Calu3 (cell line): ENCODE measurements at regions not wholly inside any gene's neighbourhood (a gene's known extent, or its start where the extent isn't known, plus 50 kb on each side); places are given as distances from the start of the nearest gene placed in this dataset.

Experiments used
- BruUV-seq: library from RNA; stranded (reverse); fragments of 400-500 nt; replicated peaks from 2 replicates; lab custom pipeline; 2021; lab: Mats Ljungman, UMichigan
- CTCF ChIA-PET: fragments of 300-600 bp; sonication (Branson Sonifier 250); formaldehyde crosslinking; loops from one replicate; lab custom pipeline; 2022; ENCODE audit warnings: antibody characterized with exemption; lab: Charles Lee
- DNase-seq: peaks from one replicate; pipeline ENCODE4 v3.0.0; 2022
- H3K27ac Mint-ChIP-seq: one replicate; pipeline ENCODE4 v1.8.0; 2022; ENCODE audit warnings: mixed read lengths; ENCODE audit not compliant: unreplicated experiment
- H3K27me3 Mint-ChIP-seq: one replicate; pipeline ENCODE4 v1.8.0; 2022; ENCODE audit warnings: mixed read lengths; ENCODE audit not compliant: unreplicated experiment
- H3K36me3 Mint-ChIP-seq: one replicate; pipeline ENCODE4 v1.8.0; 2022; ENCODE audit warnings: mild to moderate bottlenecking, moderate library complexity, mixed read lengths; ENCODE audit not compliant: insufficient read depth, unreplicated experiment
- H3K4me1 Mint-ChIP-seq: one replicate; pipeline ENCODE4 v1.8.0; 2022; ENCODE audit warnings: mild to moderate bottlenecking, low read depth, mixed read lengths; ENCODE audit not compliant: unreplicated experiment
- H3K4me3 Mint-ChIP-seq: one replicate; pipeline ENCODE4 v1.8.0; 2022; ENCODE audit warnings: mild to moderate bottlenecking, low read depth, moderate library complexity, mixed read lengths; ENCODE audit not compliant: unreplicated experiment
- H3K9me3 Mint-ChIP-seq: one replicate; pipeline ENCODE4 v1.8.0; 2022; ENCODE audit warnings: low read depth, mixed read lengths; ENCODE audit not compliant: unreplicated experiment
- intact Hi-C: fragments of 100-400 bp; cut with micrococcal nuclease; formaldehyde crosslinking; loops from one replicate; pipeline ENCODE4 v1.10.0; 2022; ENCODE audit not compliant: unreplicated experiment
- TF ChIP-seq, protein P1 (sequence below): fragments of 200-600 bp; IDR thresholded peaks from one replicate; pipeline ENCODE4 v1.8.0; 2022; ENCODE audit warnings: antibody characterized with exemption; ENCODE audit not compliant: unreplicated experiment

DNA sequence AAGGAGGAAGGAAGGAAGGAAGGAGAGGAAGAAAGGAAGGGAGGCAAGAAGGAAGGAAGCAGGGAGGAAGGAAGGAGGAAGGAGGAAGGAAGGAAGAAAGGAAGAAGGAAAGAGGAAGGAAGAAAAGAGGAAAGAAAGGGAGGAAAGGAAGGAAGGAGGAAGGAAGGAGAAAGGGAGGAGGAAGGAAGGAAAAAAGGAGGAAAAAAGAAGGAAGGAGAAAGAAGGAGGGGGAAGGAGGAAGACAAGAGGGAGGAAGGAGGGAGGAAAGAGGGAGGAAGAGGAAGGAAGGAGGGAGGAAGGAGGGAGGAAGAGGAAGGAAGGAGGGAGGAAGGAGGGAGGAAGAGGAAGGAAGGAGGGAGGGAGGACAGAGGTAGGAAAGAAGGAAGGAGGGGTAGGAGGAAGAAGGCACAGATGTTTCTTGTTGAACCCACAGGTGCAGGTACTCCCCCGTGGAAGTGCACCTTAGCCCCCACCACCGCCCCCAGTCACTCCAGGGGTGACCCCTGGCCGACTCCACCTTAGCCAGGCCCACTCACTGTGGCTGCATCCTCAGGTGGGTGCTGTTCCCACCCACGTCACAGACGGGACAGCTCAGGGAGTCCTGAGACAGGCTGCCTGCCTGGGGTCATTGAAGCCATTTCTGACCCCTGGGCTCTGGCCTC, 57.9 kb upstream of the TTC34 start:
- TF ChIP-seq, protein P1, sequence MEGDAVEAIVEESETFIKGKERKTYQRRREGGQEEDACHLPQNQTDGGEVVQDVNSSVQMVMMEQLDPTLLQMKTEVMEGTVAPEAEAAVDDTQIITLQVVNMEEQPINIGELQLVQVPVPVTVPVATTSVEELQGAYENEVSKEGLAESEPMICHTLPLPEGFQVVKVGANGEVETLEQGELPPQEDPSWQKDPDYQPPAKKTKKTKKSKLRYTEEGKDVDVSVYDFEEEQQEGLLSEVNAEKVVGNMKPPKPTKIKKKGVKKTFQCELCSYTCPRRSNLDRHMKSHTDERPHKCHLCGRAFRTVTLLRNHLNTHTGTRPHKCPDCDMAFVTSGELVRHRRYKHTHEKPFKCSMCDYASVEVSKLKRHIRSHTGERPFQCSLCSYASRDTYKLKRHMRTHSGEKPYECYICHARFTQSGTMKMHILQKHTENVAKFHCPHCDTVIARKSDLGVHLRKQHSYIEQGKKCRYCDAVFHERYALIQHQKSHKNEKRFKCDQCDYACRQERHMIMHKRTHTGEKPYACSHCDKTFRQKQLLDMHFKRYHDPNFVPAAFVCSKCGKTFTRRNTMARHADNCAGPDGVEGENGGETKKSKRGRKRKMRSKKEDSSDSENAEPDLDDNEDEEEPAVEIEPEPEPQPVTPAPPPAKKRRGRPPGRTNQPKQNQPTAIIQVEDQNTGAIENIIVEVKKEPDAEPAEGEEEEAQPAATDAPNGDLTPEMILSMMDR: no peak
- H3K27me3 Mint-ChIP-seq: peaks cover 37% of the 10 kb centered on the region
- BruUV-seq: no TSS peak
- intact Hi-C loops: no loop called here
- H3K36me3 Mint-ChIP-seq: peaks cover 4% of the 10 kb centered on the region
- CTCF ChIA-PET: no interaction called here
- H3K4me3 Mint-ChIP-seq: no peak overlapping the region
- no peak overlapping the region for H3K27ac Mint-ChIP-seq
- H3K4me1 Mint-ChIP-seq: no peaks in the 10 kb centered on the region
- no peak for DNase-seq
- H3K9me3 Mint-ChIP-seq: peaks cover 6% of the 10 kb centered on the region

DNA sequence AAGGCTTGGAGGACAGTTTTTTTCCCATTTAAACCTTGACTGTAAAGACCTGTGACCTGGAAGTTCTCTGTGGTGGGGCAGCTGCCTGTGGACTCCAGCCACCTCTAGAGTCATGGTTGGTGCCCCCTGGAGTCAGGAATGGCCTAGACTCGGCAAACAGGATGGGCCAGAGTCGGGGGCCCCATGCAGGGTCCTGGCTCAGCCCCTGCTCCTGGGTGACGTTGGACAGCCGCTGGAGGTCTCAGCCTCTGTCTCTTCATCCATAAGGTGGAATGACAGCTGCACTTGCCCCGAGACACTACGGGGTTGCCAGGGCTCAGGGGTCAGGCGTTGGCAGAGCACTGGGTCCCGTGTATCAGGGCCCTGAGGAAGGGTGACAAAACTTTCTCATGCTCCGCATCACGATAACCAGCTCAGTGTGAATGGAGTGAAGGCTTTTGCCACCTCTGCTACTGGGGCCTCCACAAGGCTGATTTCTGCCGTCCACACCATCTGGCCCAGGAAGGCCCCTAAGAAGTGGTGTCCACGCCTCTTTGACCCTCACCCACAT, 58.5 kb upstream of the TTC34 start:
- Mint-ChIP-seq H3K27me3 (peaks cover 41% of the 10 kb centered on the region), H3K4me1 (no peaks in the 10 kb centered on the region), H3K27ac (no peak overlapping the region), H3K36me3 (peaks cover 4% of the 10 kb centered on the region), H3K9me3 (peaks cover 6% of the 10 kb centered on the region), H3K4me3 (no peak overlapping the region)
- TF ChIP-seq, protein P1: no peak
- no TSS peak for BruUV-seq
- DNase-seq: no peak
- intact Hi-C loops: no loop called here
- CTCF ChIA-PET: no interaction called here

DNA sequence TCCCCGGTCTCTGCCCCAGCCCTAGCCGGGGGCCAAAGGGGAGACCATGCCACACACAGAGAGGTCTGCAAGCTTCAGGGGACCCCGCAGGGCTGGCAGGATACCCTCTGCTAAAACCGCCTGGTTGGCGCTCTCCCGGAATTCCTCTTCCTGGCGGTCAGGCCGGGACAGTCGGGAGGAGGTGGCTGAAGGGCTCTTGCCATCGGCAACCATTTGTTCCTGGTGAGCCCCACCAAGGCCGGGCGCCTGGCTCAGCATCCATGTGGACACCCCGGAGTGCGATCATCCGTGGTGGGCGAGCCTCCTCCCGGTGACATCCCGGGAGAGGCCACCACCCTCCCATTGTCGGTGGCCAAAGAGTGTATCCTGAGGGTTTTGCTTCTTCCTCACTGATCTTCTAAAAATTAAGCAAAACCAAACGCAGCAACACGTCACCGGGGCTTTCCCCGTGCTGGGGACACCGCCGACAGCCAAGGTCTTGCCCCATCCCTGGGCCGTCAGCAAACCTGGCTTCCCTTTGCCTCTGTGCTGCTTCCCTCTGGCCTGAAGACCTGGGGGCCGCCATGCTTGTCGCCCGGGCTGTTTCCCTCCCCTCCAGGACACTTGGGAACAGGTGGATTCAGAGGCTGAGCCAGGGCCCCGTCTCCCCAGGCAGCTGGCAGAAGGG, 59.1 kb upstream of the TTC34 start:
- Mint-ChIP-seq H3K4me3 (no peak overlapping the region), H3K9me3 (peaks cover 6% of the 10 kb centered on the region), H3K27me3 (peaks cover 48% of the 10 kb centered on the region), H3K4me1 (no peaks in the 10 kb centered on the region), H3K36me3 (peaks cover 4% of the 10 kb centered on the region), H3K27ac (no peak overlapping the region)
- intact Hi-C loops: no loop called here
- BruUV-seq: no TSS peak
- no peak for DNase-seq
- TF ChIP-seq, protein P1: no peak
- CTCF ChIA-PET: no interaction called here

DNA sequence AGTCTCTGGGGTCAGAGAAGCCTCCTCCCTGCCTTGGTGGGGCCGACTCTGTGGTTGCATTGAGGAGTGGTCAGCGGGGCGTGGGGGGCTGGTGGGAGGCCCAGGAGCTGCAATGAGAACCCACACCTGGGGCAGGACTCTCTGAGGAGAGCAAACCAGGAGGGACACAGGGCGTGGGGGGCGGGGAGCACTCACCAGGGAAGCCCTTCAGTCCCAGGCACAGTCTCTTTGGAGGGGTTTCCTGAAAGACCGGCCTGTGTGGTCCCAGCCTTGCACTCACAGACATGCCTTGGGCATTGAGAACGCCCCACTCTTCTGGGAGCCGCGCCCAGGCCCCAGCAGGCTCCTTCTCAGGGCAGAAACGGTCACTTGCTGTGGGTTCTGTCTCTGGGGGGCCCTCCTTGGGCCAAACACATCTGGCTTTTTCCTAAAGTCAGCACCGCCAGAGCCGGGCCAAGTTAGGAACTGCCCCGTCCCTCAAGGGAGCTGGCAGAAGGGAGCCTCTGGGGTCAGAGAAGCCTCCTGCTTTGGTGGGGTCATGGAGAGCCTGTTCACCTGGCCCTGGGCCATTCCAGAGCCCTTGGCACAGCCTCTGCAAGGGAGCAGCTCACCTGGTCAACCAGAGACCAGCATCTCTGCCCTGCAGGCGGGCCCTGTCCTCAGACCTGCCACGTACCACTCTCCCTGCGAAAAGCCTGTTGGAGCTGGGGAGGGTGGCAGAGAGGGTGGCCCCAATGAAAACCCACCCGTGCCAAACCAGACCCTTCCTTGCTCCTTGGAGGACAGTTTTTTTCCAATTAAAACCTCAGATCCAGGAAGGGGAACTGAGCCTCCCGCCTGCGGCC, 59.9 kb upstream of the TTC34 start:
- no peak for DNase-seq
- CTCF ChIA-PET: interaction anchor here (0.6 kb wide), 1 partner anchor 50 kb away, joined by 4 read pairs; no protein-coding TSS in a partner anchor
- Mint-ChIP-seq H3K36me3 (peaks cover 4% of the 10 kb centered on the region), H3K4me3 (no peak overlapping the region), H3K27me3 (peaks cover 46% of the 10 kb centered on the region), H3K9me3 (peaks cover 6% of the 10 kb centered on the region), H3K27ac (no peak overlapping the region), H3K4me1 (no peaks in the 10 kb centered on the region)
- intact Hi-C loops: no loop called here
- BruUV-seq: no TSS peak
- TF ChIP-seq, protein P1: no peak
